CD14-positive monocyte (primary cell): ENCODE measurements at regions not wholly inside any gene's neighbourhood (a gene's known extent, or its start where the extent isn't known, plus 50 kb on each side); places are given as distances from the start of the nearest gene placed in this dataset.

Source experiments
- DNase-seq, 3 donors: peaks; one replicate each; pipeline ENCODE4 v3.0.0-alpha.2; 2011 to 2022
- H2AFZ ChIP-seq: 2 replicates; pipeline ENCODE4 v1.6.0; 2012; ENCODE audit warnings: mild to moderate bottlenecking, low read depth, low read length, inconsistent platforms; ENCODE audit not compliant: insufficient read depth, poor library complexity, severe bottlenecking
- H3K27ac ChIP-seq, 2 donors: 1 replicate in 1 of 2; 2 replicates in 1 of 2; pipeline ENCODE4 v1.5.1; 2012 to 2013; ENCODE audit warnings: low read length in 2 of 2, control low read depth in 1 of 2, inconsistent platforms in 1 of 2, low read depth in 1 of 2, mild to moderate bottlenecking in 1 of 2
- H3K27me3 ChIP-seq, 2 donors: one replicate each; pipeline versions ENCODE4 v1.6.0 to v1.6.1; 2011 to 2013; ENCODE audit warnings: low read length in 2 of 2; ENCODE audit not compliant: control insufficient read depth in 2 of 2, insufficient read depth in 2 of 2
- H3K36me3 ChIP-seq, 2 donors: replicated peaks in 1 of 2; 1 replicate in 1 of 2; 2 replicates in 1 of 2; pipeline versions ENCODE4 v1.5.1 to v1.6.1; 2012 to 2013; ENCODE audit warnings: low read length in 2 of 2, control low read depth in 1 of 2, inconsistent platforms in 1 of 2, mild to moderate bottlenecking in 1 of 2; ENCODE audit not compliant: insufficient read depth in 2 of 2, control insufficient read depth in 1 of 2
- H3K4me1 ChIP-seq, 2 donors: 1 replicate in 1 of 2; 2 replicates in 1 of 2; pipeline versions ENCODE4 v1.5.1 to v1.6.1; 2012 to 2013; ENCODE audit warnings: low read length in 2 of 2, control low read depth in 1 of 2, inconsistent platforms in 1 of 2, mild to moderate bottlenecking in 1 of 2, moderate library complexity in 1 of 2; ENCODE audit not compliant: insufficient read depth in 2 of 2, control insufficient read depth in 1 of 2
- H3K4me2 ChIP-seq: replicated peaks from 2 replicates; pipeline ENCODE3; 2012; ENCODE audit warnings: low read length, moderate library complexity, mild to moderate bottlenecking; ENCODE audit not compliant: poor library complexity, severe bottlenecking; ENCODE audit errors: extremely low read depth
- H3K4me3 ChIP-seq, 3 experiments: fragments of 200-600 bp in 1 of 3; sonication (generic) in 1 of 3; replicated peaks in 1 of 3; 1 replicate in 2 of 3; 2 replicates in 1 of 3; pipeline ENCODE4 v1.5.1; 2011 to 2013; ENCODE audit warnings: low read length in 3 of 3, mild to moderate bottlenecking in 3 of 3, control low read depth in 2 of 3, low read depth in 2 of 3, inconsistent platforms in 1 of 3, moderate library complexity in 1 of 3
- H3K79me2 ChIP-seq: 2 replicates; pipeline ENCODE4 v1.6.0; 2012; ENCODE audit warnings: mild to moderate bottlenecking, control low read depth, inconsistent platforms, low read length, moderate library complexity; ENCODE audit not compliant: insufficient read depth
- H3K9ac ChIP-seq: 2 replicates; pipeline ENCODE4 v1.6.0; 2017; ENCODE audit warnings: low read length, mild to moderate bottlenecking; ENCODE audit not compliant: insufficient read depth, poor library complexity, severe bottlenecking
- H3K9me3 ChIP-seq, 2 donors: replicated peaks in 1 of 2; 1 replicate in 1 of 2; 2 replicates in 1 of 2; pipeline versions ENCODE4 v1.5.1 to v1.6.1; 2012 to 2013; ENCODE audit warnings: low read length in 2 of 2, control low read depth in 1 of 2; ENCODE audit not compliant: control insufficient read depth in 1 of 2, insufficient read depth in 1 of 2
- H4K20me1 ChIP-seq: 2 replicates; pipeline ENCODE4 v1.6.0; 2012; ENCODE audit warnings: mild to moderate bottlenecking, low read length, control low read depth, moderate library complexity; ENCODE audit not compliant: insufficient read depth
- H3K27ac Mint-ChIP-seq, 7 donors: one replicate each; pipeline ENCODE4 v1.8.0; 2020; ENCODE audit warnings: mild to moderate bottlenecking in 7 of 7, mixed read lengths in 7 of 7, moderate library complexity in 6 of 7, inconsistent platforms in 2 of 7
- H3K27me3 Mint-ChIP-seq, 3 donors: one replicate each; pipeline ENCODE4 v1.8.0; 2021 to 2022; ENCODE audit warnings: low read depth in 3 of 3, mild to moderate bottlenecking in 3 of 3, mixed read lengths in 3 of 3, moderate library complexity in 3 of 3, inconsistent platforms in 1 of 3
- H3K36me3 Mint-ChIP-seq, 2 donors: one replicate each; pipeline ENCODE4 v1.8.0; 2020; ENCODE audit warnings: mixed read lengths in 2 of 2, inconsistent platforms in 1 of 2, mild to moderate bottlenecking in 1 of 2
- H3K4me1 Mint-ChIP-seq: one replicate; pipeline ENCODE4 v1.8.0; 2020; ENCODE audit warnings: mild to moderate bottlenecking, mixed read lengths
- H3K4me3 Mint-ChIP-seq, 2 donors: one replicate each; pipeline ENCODE4 v1.8.0; 2020; ENCODE audit warnings: mild to moderate bottlenecking in 2 of 2, mixed read lengths in 2 of 2, moderate library complexity in 1 of 2
- H3K9me3 Mint-ChIP-seq, 7 donors: one replicate each; pipeline ENCODE4 v1.8.0; 2020 to 2022; ENCODE audit warnings: mixed read lengths in 7 of 7, mild to moderate bottlenecking in 6 of 7, moderate library complexity in 6 of 7, inconsistent platforms in 2 of 7
- WGBS: methylation state at CpG from one replicate; pipeline ENCODE4 v1.1.5; 2013; ENCODE audit warnings: missing lambda C conversion rate; ENCODE audit not compliant: insufficient coverage; 5-methylcytosine and 5-hydroxymethylcytosine counted together
- intact Hi-C, 2 donors: fragments of 100-400 bp; cut with micrococcal nuclease; formaldehyde crosslinking; loops; one replicate each; pipeline versions ENCODE4 v1.15.0 to v1.15.1; 2023
- TF ChIP-seq, protein P1 (sequence below): fragments of 200-600 bp; IDR thresholded peaks from one replicate; pipeline ENCODE4 v1.8.0; 2022; ENCODE audit warnings: antibody characterized with exemption, mild to moderate bottlenecking

DNA sequence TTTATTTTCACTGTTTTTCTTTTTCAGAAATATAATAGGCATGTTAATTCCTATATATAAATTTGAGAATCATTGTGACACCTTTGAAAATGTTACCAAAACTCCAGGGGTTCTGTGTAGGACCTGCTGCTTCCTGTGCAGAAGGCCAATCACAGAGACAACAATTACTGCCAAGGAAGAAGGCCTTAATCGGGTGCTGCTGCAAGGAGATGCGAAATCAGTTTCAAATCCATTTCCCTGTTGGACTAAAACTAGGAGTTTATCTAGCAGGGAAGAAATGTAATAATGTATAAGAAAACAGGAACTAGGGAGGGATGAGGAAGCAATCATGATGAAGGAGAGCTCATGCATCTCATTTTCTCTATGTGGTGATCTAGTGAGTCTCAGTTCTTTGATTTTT lies 209.7 kb upstream of the NUDT12 start:
- no peaks in the 10 kb centered on the region for H4K20me1 ChIP-seq
- no peak for DNase-seq
- H3K4me1 ChIP-seq, result no peaks in the 10 kb centered on the region
- no peak overlapping the region for H2AFZ ChIP-seq
- no peak overlapping the region for H3K27ac Mint-ChIP-seq
- peaks cover 3 to 23% (median 7%) of the 10 kb centered on the region in 7 donors for H3K9me3 Mint-ChIP-seq
- WGBS, result 100% methylated on average over 2 of the region's 2 CpGs
- no peaks in the 10 kb centered on the region for H3K36me3 Mint-ChIP-seq
- no peaks in the 10 kb centered on the region for H3K79me2 ChIP-seq
- H3K4me3 ChIP-seq, result no peak overlapping the region
- TF ChIP-seq, protein P1, sequence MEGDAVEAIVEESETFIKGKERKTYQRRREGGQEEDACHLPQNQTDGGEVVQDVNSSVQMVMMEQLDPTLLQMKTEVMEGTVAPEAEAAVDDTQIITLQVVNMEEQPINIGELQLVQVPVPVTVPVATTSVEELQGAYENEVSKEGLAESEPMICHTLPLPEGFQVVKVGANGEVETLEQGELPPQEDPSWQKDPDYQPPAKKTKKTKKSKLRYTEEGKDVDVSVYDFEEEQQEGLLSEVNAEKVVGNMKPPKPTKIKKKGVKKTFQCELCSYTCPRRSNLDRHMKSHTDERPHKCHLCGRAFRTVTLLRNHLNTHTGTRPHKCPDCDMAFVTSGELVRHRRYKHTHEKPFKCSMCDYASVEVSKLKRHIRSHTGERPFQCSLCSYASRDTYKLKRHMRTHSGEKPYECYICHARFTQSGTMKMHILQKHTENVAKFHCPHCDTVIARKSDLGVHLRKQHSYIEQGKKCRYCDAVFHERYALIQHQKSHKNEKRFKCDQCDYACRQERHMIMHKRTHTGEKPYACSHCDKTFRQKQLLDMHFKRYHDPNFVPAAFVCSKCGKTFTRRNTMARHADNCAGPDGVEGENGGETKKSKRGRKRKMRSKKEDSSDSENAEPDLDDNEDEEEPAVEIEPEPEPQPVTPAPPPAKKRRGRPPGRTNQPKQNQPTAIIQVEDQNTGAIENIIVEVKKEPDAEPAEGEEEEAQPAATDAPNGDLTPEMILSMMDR, result no peak
- H3K36me3 ChIP-seq, result no peaks in the 10 kb centered on the region
- no peak overlapping the region for H3K4me2 ChIP-seq
- peaks cover 6% of the 10 kb centered on the region for H3K4me1 Mint-ChIP-seq
- H3K9me3 ChIP-seq, result peaks cover 3 to 21% of the 10 kb centered on the region in 2 donors
- no peaks in the 10 kb centered on the region for H3K27me3 ChIP-seq
- H3K27ac ChIP-seq, result no peak overlapping the region
- H3K9ac ChIP-seq, result no peak overlapping the region
- no peaks in the 10 kb centered on the region for H3K27me3 Mint-ChIP-seq
- intact Hi-C loops, result no loop called here
- H3K4me3 Mint-ChIP-seq, result no peak overlapping the region

DNA sequence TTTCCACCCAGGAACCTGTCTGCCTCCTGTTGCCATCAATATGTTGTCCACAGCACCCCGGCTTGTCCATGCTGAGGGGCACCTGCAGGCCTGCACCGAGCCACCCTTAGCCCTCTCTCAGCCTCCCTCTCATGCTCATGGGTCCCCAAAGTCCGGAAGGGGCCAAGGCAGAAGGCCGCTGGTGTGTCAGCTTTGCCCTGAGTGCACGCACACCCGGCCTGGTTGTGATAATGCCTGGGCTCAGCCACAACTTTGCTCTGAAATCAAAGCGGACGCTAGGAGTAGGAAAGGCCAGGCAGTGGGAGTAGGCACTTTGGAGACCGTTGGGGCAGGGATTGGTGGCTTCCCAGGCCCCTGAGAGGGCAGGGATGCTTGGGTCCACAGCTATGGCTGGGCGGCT lies 201.8 kb upstream of the NUDT12 start:
- peaks cover 0 to 17% (median 8%) of the 10 kb centered on the region in 7 donors for H3K9me3 Mint-ChIP-seq
- no peak overlapping the region for H3K4me3 Mint-ChIP-seq

More for the DNA sequence above, 201.8 kb upstream of the NUDT12 start:
- Histone ChIP-seq H4K20me1 (no peaks in the 10 kb centered on the region), H3K36me3 (no peaks in the 10 kb centered on the region), H3K27ac (no peak overlapping the region), H3K4me1 (peaks cover 6 to 7% of the 10 kb centered on the region in 2 donors), H3K4me2 (no peak overlapping the region), H3K9me3 (peaks cover 0 to 11% of the 10 kb centered on the region in 2 donors), H3K4me3 (no peak overlapping the region), H2AFZ (no peak overlapping the region), H3K27me3 (no peaks in the 10 kb centered on the region), H3K79me2 (no peaks in the 10 kb centered on the region), H3K9ac (no peak overlapping the region)
- Mint-ChIP-seq H3K27me3 (no peaks in the 10 kb centered on the region), H3K27ac (peak overlapping the region in 1 of 7 donors; percentile 50), H3K36me3 (no peaks in the 10 kb centered on the region), H3K4me1 (peaks cover 10% of the 10 kb centered on the region)
- intact Hi-C loops, result no loop called here
- no peak for DNase-seq
- TF ChIP-seq, protein P1, result no peak
- WGBS, result 93% methylated on average over 8 of the region's 10 CpGs
